Activated T-helper 2 cell treated with anti-CD3 and anti-CD28 coated beads, Interferon-gamma antibody, Interleukin-2, Interleukin-4, amounts not matched to agents 10 μg/mL and 5 μg/mL and 100 μg/mL, durations not matched to agents 14 hours and 24 hours and 36 hours (primary cell): ENCODE measurements at regions not wholly inside any gene's neighbourhood (a gene's known extent, or its start where the extent isn't known, plus 50 kb on each side); places are given as distances from the start of the nearest gene placed in this dataset.

Source experiments
- DNase-seq: peaks from one replicate; pipeline ENCODE4 v3.0.0; 2021; ENCODE audit warnings: low spot score
- H3K27ac Mint-ChIP-seq: one replicate; pipeline ENCODE4 v1.8.0; 2021; ENCODE audit warnings: mixed read lengths
- H3K27me3 Mint-ChIP-seq: one replicate; pipeline ENCODE4 v1.8.0; 2021; ENCODE audit warnings: low read depth, mixed read lengths
- H3K36me3 Mint-ChIP-seq: one replicate; pipeline ENCODE4 v1.8.0; 2021; ENCODE audit warnings: low read depth, mixed read lengths
- H3K4me1 Mint-ChIP-seq: one replicate; pipeline ENCODE4 v1.8.0; 2021; ENCODE audit warnings: low read depth, mixed read lengths
- H3K4me3 Mint-ChIP-seq: one replicate; pipeline ENCODE4 v1.8.0; 2021; ENCODE audit warnings: low read depth, mild to moderate bottlenecking, moderate library complexity, mixed read lengths
- H3K9me3 Mint-ChIP-seq: one replicate; pipeline ENCODE4 v1.8.0; 2021; ENCODE audit warnings: mixed read lengths
- intact Hi-C: fragments of 100-400 bp; cut with micrococcal nuclease; formaldehyde crosslinking; loops from one replicate; pipeline ENCODE4 v1.15.1; 2023

DNA sequence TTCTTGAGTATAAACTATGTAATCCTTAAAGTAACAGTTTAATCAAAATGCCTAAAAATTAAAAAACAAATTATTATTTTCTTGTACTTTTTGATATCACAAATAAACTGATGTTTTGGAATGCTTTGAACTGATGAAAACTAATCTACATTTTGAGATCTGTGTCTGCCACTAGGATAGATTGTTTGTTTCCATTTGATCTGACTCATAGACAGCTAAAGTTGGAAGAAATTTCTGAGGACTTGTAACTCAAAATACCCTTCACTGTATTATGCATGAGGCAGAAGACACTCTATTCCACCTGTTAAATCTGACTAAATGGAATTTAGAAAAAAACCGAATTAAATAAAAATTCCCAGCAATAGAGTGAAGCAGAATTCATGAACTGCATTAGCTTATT, 1400.0 kb upstream of the FLRT2 start:
- Mint-ChIP-seq H3K9me3 (peaks cover 20% of the 10 kb centered on the region), H3K36me3 (no peaks in the 10 kb centered on the region), H3K27me3 (no peaks in the 10 kb centered on the region), H3K4me3 (no peak overlapping the region), H3K4me1 (no peaks in the 10 kb centered on the region), H3K27ac (no peak overlapping the region)
- intact Hi-C loops, result no loop called here
- DNase-seq, result no peak

GRCh38 chr14:84131924-84132323, 1398.0 kb upstream of the FLRT2 start:
- Mint-ChIP-seq H3K27me3 (no peaks in the 10 kb centered on the region), H3K27ac (no peak overlapping the region), H3K4me1 (no peaks in the 10 kb centered on the region), H3K9me3 (peaks cover 32% of the 10 kb centered on the region), H3K4me3 (no peak overlapping the region), H3K36me3 (no peaks in the 10 kb centered on the region)
- DNase-seq, result no peak
- intact Hi-C loops, result no loop called here

- intact Hi-C loops, result no loop called here
- H3K9me3 Mint-ChIP-seq, result peaks cover 41% of the 10 kb centered on the region
- no peaks in the 10 kb centered on the region for H3K36me3 Mint-ChIP-seq
- H3K27ac Mint-ChIP-seq, result no peak overlapping the region
- no peaks in the 10 kb centered on the region for H3K27me3 Mint-ChIP-seq
- no peak for DNase-seq
- H3K4me1 Mint-ChIP-seq, result no peaks in the 10 kb centered on the region
- no peak overlapping the region for H3K4me3 Mint-ChIP-seq
Observed at GRCh38 chr14:84144166-84144565, 1385.8 kb upstream of the FLRT2 start.

GRCh38 chr14:84152452-84152851, 1377.5 kb upstream of the FLRT2 start:
- no peak overlapping the region for H3K4me3 Mint-ChIP-seq
- no peaks in the 10 kb centered on the region for H3K27me3 Mint-ChIP-seq
- intact Hi-C loops, result no loop called here
- H3K9me3 Mint-ChIP-seq, result peaks cover 35% of the 10 kb centered on the region
- H3K27ac Mint-ChIP-seq, result no peak overlapping the region
- no peak for DNase-seq
- no peaks in the 10 kb centered on the region for H3K36me3 Mint-ChIP-seq
- no peaks in the 10 kb centered on the region for H3K4me1 Mint-ChIP-seq

GRCh38 chr14:84162633-84163032, 1367.3 kb upstream of the FLRT2 start:
- Mint-ChIP-seq H3K4me1 (no peaks in the 10 kb centered on the region), H3K4me3 (no peak overlapping the region)

GRCh38 chr14:84167026-84167425, 1362.9 kb upstream of the FLRT2 start:
- DNase-seq, result no peak
- Mint-ChIP-seq H3K27ac (no peak overlapping the region), H3K4me1 (no peaks in the 10 kb centered on the region), H3K36me3 (no peaks in the 10 kb centered on the region), H3K4me3 (no peak overlapping the region), H3K9me3 (peaks cover 26% of the 10 kb centered on the region), H3K27me3 (no peaks in the 10 kb centered on the region)
- intact Hi-C loops, result no loop called here

More at GRCh38 chr14:84162633-84163032, 1367.3 kb upstream of the FLRT2 start:
- H3K9me3 Mint-ChIP-seq, result peaks cover 30% of the 10 kb centered on the region
- no peaks in the 10 kb centered on the region for H3K36me3 Mint-ChIP-seq
- H3K27ac Mint-ChIP-seq, result no peak overlapping the region
- no peak for DNase-seq
- no peaks in the 10 kb centered on the region for H3K27me3 Mint-ChIP-seq
- intact Hi-C loops, result no loop called here

GRCh38 chr14:84180336-84180735, 1349.6 kb upstream of the FLRT2 start:
- Mint-ChIP-seq H3K36me3 (no peaks in the 10 kb centered on the region), H3K4me3 (no peak overlapping the region), H3K4me1 (no peaks in the 10 kb centered on the region), H3K27me3 (no peaks in the 10 kb centered on the region), H3K9me3 (peaks cover 33% of the 10 kb centered on the region), H3K27ac (no peak overlapping the region)
- no peak for DNase-seq
- intact Hi-C loops, result no loop called here

- Mint-ChIP-seq H3K27me3 (no peaks in the 10 kb centered on the region), H3K27ac (no peak overlapping the region)
- intact Hi-C loops, result no loop called here
Observed at GRCh38 chr14:84181072-84181471, 1348.9 kb upstream of the FLRT2 start.

GRCh38 chr14:84195514-84195913, 1334.4 kb upstream of the FLRT2 start:
- no peaks in the 10 kb centered on the region for H3K27me3 Mint-ChIP-seq
- no peaks in the 10 kb centered on the region for H3K4me1 Mint-ChIP-seq
- no peaks in the 10 kb centered on the region for H3K36me3 Mint-ChIP-seq
- DNase-seq, result no peak
- H3K4me3 Mint-ChIP-seq, result no peak overlapping the region
- H3K9me3 Mint-ChIP-seq, result peaks cover 43% of the 10 kb centered on the region
- intact Hi-C loops, result no loop called here
- no peak overlapping the region for H3K27ac Mint-ChIP-seq

More at GRCh38 chr14:84181072-84181471, 1348.9 kb upstream of the FLRT2 start:
- H3K4me1 Mint-ChIP-seq, result no peaks in the 10 kb centered on the region
- H3K4me3 Mint-ChIP-seq, result no peak overlapping the region
- no peaks in the 10 kb centered on the region for H3K36me3 Mint-ChIP-seq
- H3K9me3 Mint-ChIP-seq, result peaks cover 36% of the 10 kb centered on the region
- no peak for DNase-seq

DNA sequence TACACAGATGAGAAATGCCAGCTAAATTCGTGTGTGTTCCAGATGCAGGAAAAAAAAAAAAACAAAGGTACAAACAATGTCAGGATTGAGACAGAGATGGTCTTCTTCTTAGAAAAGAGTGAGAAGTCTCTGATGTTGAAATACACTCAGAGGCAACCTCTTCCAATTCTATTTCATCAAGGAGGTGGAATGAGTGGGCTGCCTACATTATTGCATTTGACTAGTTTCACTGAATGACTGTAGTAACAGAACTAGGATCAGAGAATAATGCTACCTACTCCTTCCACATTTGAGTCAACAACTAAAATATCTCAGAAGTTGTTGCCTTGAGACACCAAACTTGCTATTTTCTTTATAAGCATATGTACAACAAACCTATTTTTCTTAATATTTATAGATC, 1332.2 kb upstream of the FLRT2 start:
- intact Hi-C loops, result no loop called here
- no peak for DNase-seq
- Mint-ChIP-seq H3K9me3 (peaks cover 53% of the 10 kb centered on the region), H3K27ac (no peak overlapping the region), H3K4me1 (no peaks in the 10 kb centered on the region), H3K27me3 (no peaks in the 10 kb centered on the region), H3K4me3 (no peak overlapping the region), H3K36me3 (no peaks in the 10 kb centered on the region)

DNA sequence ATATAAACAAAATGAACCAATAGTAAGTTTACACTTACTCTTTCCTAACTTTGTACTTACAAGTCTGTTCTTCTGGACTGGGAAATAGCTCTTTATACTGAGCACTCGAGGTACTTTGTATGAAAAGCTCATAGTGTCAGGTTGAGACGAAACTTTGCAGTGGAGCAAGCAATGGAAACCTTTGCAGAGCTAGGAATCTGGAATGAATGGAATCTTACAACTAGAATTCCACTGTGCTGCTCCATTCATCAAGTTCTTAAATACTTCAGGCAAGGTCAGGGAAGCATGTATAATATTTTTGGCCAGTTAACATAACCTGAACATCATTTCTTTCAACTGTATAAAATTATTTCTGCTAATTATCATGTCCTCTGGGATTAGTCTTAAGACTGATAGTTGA, 1327.5 kb upstream of the FLRT2 start:
- no peak overlapping the region for H3K4me3 Mint-ChIP-seq
- H3K36me3 Mint-ChIP-seq, result no peaks in the 10 kb centered on the region
- no peak overlapping the region for H3K27ac Mint-ChIP-seq
- no peaks in the 10 kb centered on the region for H3K4me1 Mint-ChIP-seq
- H3K27me3 Mint-ChIP-seq, result no peaks in the 10 kb centered on the region
- intact Hi-C loops, result no loop called here
- peaks cover 45% of the 10 kb centered on the region for H3K9me3 Mint-ChIP-seq
- DNase-seq, result no peak

DNA sequence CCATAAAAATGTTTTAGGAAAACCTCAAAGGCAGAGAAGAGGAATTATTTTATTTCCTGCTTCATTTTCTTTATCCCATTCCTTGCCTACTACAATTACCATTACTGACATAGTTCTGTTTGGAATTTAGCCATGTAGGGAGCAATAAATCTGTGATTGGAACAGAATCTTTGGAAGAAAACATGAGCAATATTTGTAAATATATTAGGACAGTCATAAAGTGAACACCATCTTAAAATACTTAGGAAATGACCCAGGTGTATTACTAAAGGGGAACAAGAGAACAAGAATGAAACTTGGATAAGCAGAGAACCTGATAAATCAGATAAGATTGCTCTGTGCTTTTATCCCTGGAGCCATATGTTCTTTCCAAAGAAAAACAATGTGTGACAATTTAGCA, 1326.0 kb upstream of the FLRT2 start:
- Mint-ChIP-seq H3K4me3 (no peak overlapping the region), H3K36me3 (no peaks in the 10 kb centered on the region), H3K4me1 (no peaks in the 10 kb centered on the region), H3K9me3 (peaks cover 51% of the 10 kb centered on the region), H3K27me3 (no peaks in the 10 kb centered on the region), H3K27ac (no peak overlapping the region)
- DNase-seq, result no peak
- intact Hi-C loops, result no loop called here

DNA sequence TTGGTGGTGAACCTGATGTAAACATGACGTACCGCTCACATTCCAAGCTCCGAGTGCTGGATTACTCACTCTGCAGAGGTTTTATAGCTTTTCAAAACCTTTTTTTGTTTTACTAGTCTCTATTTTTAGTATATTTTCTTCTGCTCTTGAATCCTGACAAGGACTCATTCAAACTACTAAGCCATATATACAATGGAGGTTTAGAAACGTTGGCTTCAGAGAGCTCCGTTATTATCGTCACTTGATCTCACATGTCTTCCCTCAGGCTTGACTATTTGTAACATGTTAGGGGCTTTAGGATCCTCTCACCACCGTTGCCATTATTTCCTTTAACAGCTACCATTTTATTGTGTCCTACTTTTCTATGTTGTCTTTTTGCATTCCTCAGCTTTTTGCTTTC, 1321.5 kb upstream of the FLRT2 start:
- Mint-ChIP-seq H3K4me1 (no peaks in the 10 kb centered on the region), H3K36me3 (no peaks in the 10 kb centered on the region), H3K27me3 (no peaks in the 10 kb centered on the region), H3K27ac (no peak overlapping the region), H3K9me3 (peaks cover 60% of the 10 kb centered on the region), H3K4me3 (no peak overlapping the region)
- no peak for DNase-seq
- intact Hi-C loops, result no loop called here

DNA sequence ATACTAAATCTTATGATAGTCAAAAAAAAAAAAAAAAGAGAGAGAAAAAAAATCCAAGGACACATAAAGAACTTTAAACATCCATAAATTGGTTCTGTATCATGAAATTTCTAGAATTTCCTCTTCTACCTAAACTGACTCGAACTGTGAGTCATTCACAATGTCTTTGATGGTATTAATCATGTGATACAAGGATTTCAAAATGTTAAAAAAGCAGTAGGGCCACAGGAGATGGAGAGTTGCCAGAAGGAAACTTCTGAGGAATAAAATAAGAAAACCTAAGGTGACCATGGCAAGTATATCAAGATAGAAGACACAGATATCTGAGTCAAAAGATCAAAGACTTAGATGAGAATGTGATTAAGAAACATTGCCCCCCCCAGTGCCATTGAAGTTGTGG, 1320.9 kb upstream of the FLRT2 start:
- intact Hi-C loops, result no loop called here
- H3K27me3 Mint-ChIP-seq, result no peaks in the 10 kb centered on the region
- no peak overlapping the region for H3K4me3 Mint-ChIP-seq
- H3K36me3 Mint-ChIP-seq, result no peaks in the 10 kb centered on the region
- no peak overlapping the region for H3K27ac Mint-ChIP-seq
- no peak for DNase-seq
- no peaks in the 10 kb centered on the region for H3K4me1 Mint-ChIP-seq
- peaks cover 60% of the 10 kb centered on the region for H3K9me3 Mint-ChIP-seq
